Right forelimb (tissue), 1 donor: ENCODE measurements at regions not wholly inside any gene's neighbourhood (a gene's known extent, or its start where the extent isn't known, plus 50 kb on each side); places are given as distances from the start of the nearest gene placed in this dataset.

Experiments
- DNase-seq: peaks from one replicate; pipeline ENCODE4 v3.0.0-alpha.2; 2018

DNA sequence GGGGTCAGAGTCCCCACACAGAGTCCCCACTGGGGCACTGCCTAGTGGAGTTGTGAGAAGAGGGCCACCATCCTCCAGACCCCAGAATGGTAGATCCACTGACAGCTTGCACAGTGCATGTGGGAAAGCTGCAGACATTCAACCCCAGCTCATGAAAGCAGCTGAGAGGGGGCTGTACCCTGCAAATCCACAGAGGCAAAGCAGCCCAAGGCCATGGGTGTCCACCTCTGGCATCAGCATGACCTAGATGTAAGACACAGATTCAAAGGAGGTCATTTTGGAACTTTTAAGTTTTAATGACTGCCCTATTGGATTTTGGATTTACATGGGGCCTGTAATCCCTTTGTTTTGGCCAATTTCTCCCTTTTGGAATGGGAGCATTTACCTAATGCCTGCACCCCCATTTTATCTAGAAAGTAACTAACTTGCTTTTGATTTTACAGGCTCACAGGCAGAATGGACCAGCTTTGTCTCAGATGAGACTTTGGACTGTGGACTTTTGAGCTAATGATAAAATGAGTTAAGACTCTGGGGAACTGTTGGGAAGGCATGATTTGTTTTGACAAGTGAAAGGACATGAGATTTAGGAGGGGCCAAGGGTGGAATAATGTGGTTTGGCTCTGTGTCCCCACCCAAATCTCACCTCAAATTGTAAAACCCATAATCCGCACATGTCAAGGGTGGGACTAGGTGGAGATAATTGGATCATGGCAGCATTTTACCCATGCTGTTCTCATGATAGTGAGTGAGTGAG, 56.3 kb upstream of the ITGA1 start:
- DNase-seq = no peak

GRCh38 chr5:52734557-52734956, 53.2 kb upstream of the ITGA1 start:
- no peak for DNase-seq

GRCh38 chr5:52735139-52735538, 52.6 kb upstream of the ITGA1 start:
- DNase-seq = no peak
